ENCODE measurements at regions not wholly inside any gene's neighbourhood (a gene's known extent, or its start where the extent isn't known, plus 50 kb on each side); places are given as distances from the start of the nearest gene placed in this dataset.
A peak's percentile ranks its signal among the peaks of the same experiment; 100 is the strongest.
"Not testable (repeated sequence)": the region's sequence is repeated elsewhere in the genome, so short reads cannot be mapped to it uniquely, and the experiment has no call there.

DNA sequence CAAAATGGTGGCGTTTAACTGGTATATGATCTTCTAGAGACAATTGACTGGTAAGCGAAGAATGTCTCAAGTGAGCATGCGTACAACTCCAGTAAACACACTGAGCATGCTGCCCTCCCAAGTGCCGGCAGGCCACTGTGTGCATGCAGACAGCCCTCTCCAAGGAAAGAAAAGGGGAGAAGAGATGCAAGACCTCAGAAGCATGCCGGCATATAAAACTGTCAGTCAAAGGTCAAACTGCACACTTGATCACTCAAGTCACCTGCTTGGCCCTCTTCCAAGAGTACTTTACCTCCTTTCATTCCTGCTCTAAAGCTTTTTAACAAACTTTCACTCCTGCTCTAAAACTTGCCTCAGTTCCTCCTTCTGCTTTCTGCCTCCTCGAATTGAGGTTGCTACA lies 910.2 kb downstream of the TAF11L14 start:
- TF ChIP-seq JUND (IDR thresholded peaks at IDR 0.05; ENCODE audit: low read depth) = no peak
- DNase-seq (ENCODE audit: low read depth in 1 of 2, low spot score in 1 of 2) = no peak
- in situ Hi-C loops (cut with HindIII; ENCODE audit: low pct_unique_long_range_greater_than_20kb, low sequenced_read_pairs) = no loop called here

GRCh38 chr5:18546591-18546990 lies 912.3 kb downstream of the TAF11L14 start:
- in situ Hi-C loops (cut with HindIII; ENCODE audit: low pct_unique_long_range_greater_than_20kb, low sequenced_read_pairs) = no loop called here
- TF ChIP-seq JUND (IDR thresholded peaks at IDR 0.05; ENCODE audit: low read depth) = no peak
- no peak for DNase-seq (ENCODE audit: low read depth in 1 of 2, low spot score in 1 of 2)

DNA sequence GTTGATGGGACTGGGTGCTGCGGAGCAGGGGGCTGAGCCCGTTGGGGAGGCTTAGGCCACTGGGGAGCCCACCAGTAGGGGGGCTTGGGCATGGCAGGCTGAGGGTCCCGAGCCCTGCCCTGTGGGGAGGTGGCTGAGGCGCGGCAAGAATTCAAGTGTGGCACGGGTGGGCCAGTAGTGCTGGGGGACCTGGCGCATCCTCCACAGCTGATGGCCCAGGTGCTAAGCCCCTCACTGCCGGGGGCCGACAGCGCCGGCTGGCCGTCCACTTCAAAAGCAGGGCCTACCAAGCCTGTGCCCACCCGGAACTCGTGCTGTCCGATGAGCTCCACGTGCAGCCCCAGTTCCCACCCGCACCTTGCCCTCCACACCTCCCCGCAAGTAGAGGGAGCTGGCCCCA lies 917.5 kb downstream of the TAF11L14 start:
- no peak for TF ChIP-seq JUND (IDR thresholded peaks at IDR 0.05; ENCODE audit: low read depth)
- in situ Hi-C loops (cut with HindIII; ENCODE audit: low pct_unique_long_range_greater_than_20kb, low sequenced_read_pairs) = no loop called here
- no peak for DNase-seq (ENCODE audit: low read depth in 1 of 2, low spot score in 1 of 2)

DNA sequence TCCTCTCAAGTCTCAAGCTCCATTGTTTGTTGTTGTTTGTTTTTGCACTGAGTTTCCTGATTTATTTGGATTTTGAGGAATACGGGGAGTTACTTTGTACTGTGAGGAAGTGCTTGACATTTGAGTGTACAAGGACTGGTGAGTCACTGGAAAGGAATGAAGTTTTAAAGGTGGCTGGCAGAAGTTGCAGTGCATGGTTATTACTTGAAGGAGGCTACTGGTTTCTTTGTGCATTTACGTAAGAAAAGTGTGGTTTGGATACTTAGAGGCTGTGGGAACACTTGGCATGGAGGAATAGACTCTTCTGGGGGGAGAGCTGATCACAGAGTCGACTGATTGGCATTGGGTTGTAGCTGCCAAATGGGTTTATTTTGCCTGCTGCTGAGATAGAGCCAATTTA lies 919.0 kb downstream of the TAF11L14 start:
- DNase-seq (ENCODE audit: low read depth in 1 of 2, low spot score in 1 of 2) = peak in 1 of 2 experiments; percentile 69
- in situ Hi-C loops (cut with HindIII; ENCODE audit: low pct_unique_long_range_greater_than_20kb, low sequenced_read_pairs) = no loop called here
- TF ChIP-seq JUND (IDR thresholded peaks at IDR 0.05; ENCODE audit: low read depth) = peak; percentile 50

- in situ Hi-C loops (cut with HindIII; ENCODE audit: low pct_unique_long_range_greater_than_20kb, low sequenced_read_pairs) = no loop called here
- no peak for DNase-seq (ENCODE audit: low read depth in 1 of 2, low spot score in 1 of 2)
- no peak for TF ChIP-seq JUND (IDR thresholded peaks at IDR 0.05; ENCODE audit: low read depth)
Observed at GRCh38 chr5:18560602-18561001, 926.3 kb downstream of the TAF11L14 start.

DNA sequence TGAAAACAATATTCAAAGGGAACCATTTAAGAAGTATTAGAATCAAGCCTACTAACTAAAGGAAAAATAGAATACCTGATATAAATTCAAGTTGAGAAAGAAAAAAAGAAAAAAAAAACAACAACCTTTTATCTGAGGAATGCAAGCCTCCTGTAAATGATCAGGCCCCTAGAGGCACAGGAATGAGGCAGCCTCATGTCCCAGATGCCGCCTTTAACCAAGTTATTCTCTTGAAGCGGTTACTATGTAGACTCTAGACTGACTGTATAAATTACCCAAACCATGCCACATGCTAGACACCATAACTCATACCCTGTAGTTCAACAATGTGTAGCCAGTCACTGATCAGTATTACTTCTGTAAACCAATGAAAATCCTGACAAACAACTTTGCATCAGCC lies 929.6 kb downstream of the TAF11L14 start:
- in situ Hi-C loops (cut with HindIII; ENCODE audit: low pct_unique_long_range_greater_than_20kb, low sequenced_read_pairs) = no loop called here
- no peak for TF ChIP-seq JUND (IDR thresholded peaks at IDR 0.05; ENCODE audit: low read depth)
- DNase-seq (ENCODE audit: low read depth in 1 of 2, low spot score in 1 of 2) = no peak

DNA sequence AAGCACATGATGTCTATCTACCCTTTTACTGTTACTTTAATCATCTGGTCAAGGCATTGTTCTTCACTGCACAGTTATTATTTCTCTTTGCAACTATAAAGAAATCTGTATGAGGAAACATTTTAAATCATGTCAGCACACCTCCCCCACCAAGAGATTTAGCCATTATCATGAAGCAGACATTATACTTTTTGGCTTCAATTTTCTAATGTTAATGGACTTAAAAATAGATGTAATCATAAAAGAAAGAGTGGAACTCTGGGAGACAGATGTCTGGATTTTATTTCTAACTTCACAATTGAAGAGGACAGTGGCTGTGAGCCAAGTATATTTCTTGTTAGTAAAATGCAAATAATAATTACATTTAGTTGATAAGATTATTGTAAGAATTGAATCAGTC lies 932.4 kb downstream of the TAF11L14 start:
- in situ Hi-C loops (cut with HindIII; ENCODE audit: low pct_unique_long_range_greater_than_20kb, low sequenced_read_pairs) = no loop called here
- no peak for TF ChIP-seq JUND (IDR thresholded peaks at IDR 0.05; ENCODE audit: low read depth)

GRCh38 chr5:18576586-18576985 lies 942.3 kb downstream of the TAF11L14 start:
- DNase-seq (ENCODE audit: low read depth in 1 of 2, low spot score in 1 of 2) = no peak
- in situ Hi-C loops (cut with HindIII; ENCODE audit: low pct_unique_long_range_greater_than_20kb, low sequenced_read_pairs) = no loop called here
- TF ChIP-seq JUND (IDR thresholded peaks at IDR 0.05; ENCODE audit: low read depth) = no peak

More for the DNA sequence above, 932.4 kb downstream of the TAF11L14 start:
- no peak for DNase-seq (ENCODE audit: low read depth in 1 of 2, low spot score in 1 of 2)

DNA sequence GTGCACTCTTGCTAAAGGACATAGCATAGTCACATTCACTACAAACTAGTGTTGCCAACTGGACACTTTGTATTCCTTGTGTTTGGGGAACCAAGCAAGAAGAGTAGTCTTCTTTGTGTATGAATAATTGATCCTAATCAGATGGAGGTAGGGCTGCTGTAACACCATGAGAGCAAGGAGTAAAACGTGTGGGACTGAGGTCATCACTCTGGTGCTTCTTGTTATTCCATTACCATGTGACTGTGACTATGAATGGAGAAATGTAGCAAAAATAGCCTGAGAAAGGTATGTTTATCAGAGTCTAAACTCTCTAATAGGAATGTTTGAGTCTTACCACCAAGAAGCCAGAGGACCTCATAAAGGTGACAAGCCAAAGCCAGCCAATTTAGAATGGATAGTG lies 966.9 kb downstream of the TAF11L14 start:
- DNase-seq (ENCODE audit: low read depth in 1 of 2, low spot score in 1 of 2) = no peak
- no peak for TF ChIP-seq JUND (IDR thresholded peaks at IDR 0.05; ENCODE audit: low read depth)
- in situ Hi-C loops (cut with HindIII; ENCODE audit: low pct_unique_long_range_greater_than_20kb, low sequenced_read_pairs) = no loop called here

DNA sequence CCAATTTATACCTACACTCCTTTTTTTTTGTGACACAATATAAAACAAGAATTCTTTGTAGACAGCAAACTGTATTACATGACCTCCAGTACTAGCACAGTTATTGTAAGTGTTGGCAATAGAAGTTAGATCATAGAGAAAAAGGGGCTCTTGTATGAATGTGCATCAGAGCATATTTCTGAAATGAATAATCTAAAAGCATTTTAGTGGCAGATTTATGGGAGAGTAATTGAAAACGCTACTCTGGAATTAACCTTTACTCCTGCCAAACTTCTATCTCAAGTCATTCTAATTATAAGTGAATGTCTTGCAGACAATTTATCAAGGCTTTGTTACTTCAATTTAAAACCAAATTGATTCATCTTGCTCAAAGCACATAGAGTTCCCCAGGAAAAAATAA lies 968.1 kb downstream of the TAF11L14 start:
- DNase-seq (ENCODE audit: low read depth in 1 of 2, low spot score in 1 of 2) = no peak
- in situ Hi-C loops (cut with HindIII; ENCODE audit: low pct_unique_long_range_greater_than_20kb, low sequenced_read_pairs) = no loop called here
- no peak for TF ChIP-seq JUND (IDR thresholded peaks at IDR 0.05; ENCODE audit: low read depth)

DNA sequence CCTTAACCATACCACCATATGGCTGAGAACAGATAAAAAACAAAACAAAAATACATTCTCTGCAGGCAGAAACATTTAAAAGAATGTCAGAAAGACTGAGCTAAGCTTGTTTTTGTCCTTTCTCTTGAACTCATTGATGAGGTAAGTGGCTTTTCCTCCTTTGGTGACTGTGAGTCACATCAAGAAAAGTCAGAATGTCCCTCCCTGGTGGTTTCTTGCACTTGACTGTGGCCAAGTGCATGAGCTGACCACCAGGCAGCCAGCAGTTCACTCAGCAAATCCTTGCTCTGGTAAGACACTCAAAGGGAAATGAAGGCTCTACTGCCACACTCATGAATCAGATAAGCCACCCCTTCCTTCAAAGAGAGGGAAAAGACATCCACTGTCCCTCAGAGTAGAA lies 970.9 kb downstream of the TAF11L14 start:
- in situ Hi-C loops (cut with HindIII; ENCODE audit: low pct_unique_long_range_greater_than_20kb, low sequenced_read_pairs) = no loop called here
- TF ChIP-seq JUND (IDR thresholded peaks at IDR 0.05; ENCODE audit: low read depth) = no peak
- no peak for DNase-seq (ENCODE audit: low read depth in 1 of 2, low spot score in 1 of 2)

GRCh38 chr5:18607570-18607969 lies 973.3 kb downstream of the TAF11L14 start:
- no peak for TF ChIP-seq JUND (IDR thresholded peaks at IDR 0.05; ENCODE audit: low read depth)
- in situ Hi-C loops (cut with HindIII; ENCODE audit: low pct_unique_long_range_greater_than_20kb, low sequenced_read_pairs) = no loop called here
- DNase-seq (ENCODE audit: low read depth in 1 of 2, low spot score in 1 of 2) = no peak

- in situ Hi-C loops (cut with HindIII; ENCODE audit: low pct_unique_long_range_greater_than_20kb, low sequenced_read_pairs) = not testable (repeated sequence)
Observed at GRCh38 chr5:18617191-18617590, 982.9 kb downstream of the TAF11L14 start.

GRCh38 chr5:18630458-18631045 lies 996.3 kb downstream of the TAF11L14 start:
- in situ Hi-C loops (cut with HindIII; ENCODE audit: low pct_unique_long_range_greater_than_20kb, low sequenced_read_pairs) = no loop called here
- DNase-seq (ENCODE audit: low read depth in 1 of 2, low spot score in 1 of 2) = no peak

More at GRCh38 chr5:18617191-18617590, 982.9 kb downstream of the TAF11L14 start:
- DNase-seq (ENCODE audit: low read depth in 1 of 2, low spot score in 1 of 2) = not testable (repeated sequence)

More at GRCh38 chr5:18630458-18631045, 996.3 kb downstream of the TAF11L14 start:
- TF ChIP-seq JUND (IDR thresholded peaks at IDR 0.05; ENCODE audit: low read depth) = no peak

Measured in T47D (cell line).